ENCODE measurements at regions not wholly inside any gene's neighbourhood (a gene's known extent, or its start where the extent isn't known, plus 50 kb on each side); places are given as distances from the start of the nearest gene placed in this dataset.

- H3K4me3 ChIP-seq (replicated peaks in 1 of 3; ENCODE audit: insufficient read depth in 1 of 3, low read depth in 2 of 3, low read length in 3 of 3) = no peak overlapping the region
- H3K27ac ChIP-seq (ENCODE audit: extremely low read length, insufficient read depth, low read length) = no peak overlapping the region
- TF ChIP-seq CEBPZ (IDR thresholded peaks at IDR 0.05; ENCODE audit: low read length) = no peak
- no peak for TF ChIP-seq ZNF451 (CRISPR knock-in tag; IDR thresholded peaks at IDR 0.05)
- TF ChIP-seq FLYWCH1 (CRISPR knock-in tag; IDR thresholded peaks at IDR 0.05) = no peak
- no peak for TF ChIP-seq IKZF4 (CRISPR knock-in tag; IDR thresholded peaks at IDR 0.05; ENCODE audit: borderline replicate concordance, low read depth, not compliant biosample characterization)
- no peak for TF ChIP-seq ZNF101 (CRISPR knock-in tag; IDR thresholded peaks at IDR 0.05; ENCODE audit: borderline replicate concordance, low read depth)
- POLR2A ChIA-PET = no interaction called here
- no peaks in the 10 kb centered on the region for H3K27me3 ChIP-seq (ENCODE audit: control insufficient read depth in 1 of 2, insufficient read depth in 2 of 2, low read length in 2 of 2)
- no peaks in the 10 kb centered on the region for H3K4me1 ChIP-seq (ENCODE audit: insufficient read depth, low read length)
- in situ Hi-C loops (cut with HindIII; ENCODE audit: extremely low pct_ligation_motif_present, low pct_unique_long_range_greater_than_20kb) = no loop called here
- no peaks in the 10 kb centered on the region for H3K79me2 ChIP-seq (ENCODE audit: insufficient read depth, low read length)
- no peak overlapping the region for H2AFZ ChIP-seq (ENCODE audit: low read length)
- CTCF ChIA-PET (ENCODE audit: low intra/inter-chr PET ratio, low total read pairs) = no interaction called here
- H4K20me1 ChIP-seq (ENCODE audit: insufficient read depth, low read length) = no peaks in the 10 kb centered on the region
- DNase-seq (ENCODE audit: low spot score) = no peak
- no peak overlapping the region for H3K4me2 ChIP-seq (ENCODE audit: low read depth, low read length)
- no peak overlapping the region for H3K9ac ChIP-seq (ENCODE audit: insufficient read depth, low read depth, low read length)
- intact Hi-C loops (cut with micrococcal nuclease; ENCODE audit: unreplicated experiment) = no loop called here
- no peak for ATAC-seq
- BruUV-seq (replicated peaks) = no TSS peak
- no peak for FAIRE-seq
- no peaks in the 10 kb centered on the region for H3K36me3 ChIP-seq (replicated peaks in 1 of 2; ENCODE audit: control insufficient read depth in 1 of 2, insufficient read depth in 2 of 2, low read length in 2 of 2)
- H3K9me3 ChIP-seq (ENCODE audit: low read length) = peaks cover 5% of the 10 kb centered on the region; the same call in 1 of the 2 replicates
Observed at GRCh38 chr1:95983831-95984230, 737.8 kb upstream of the PTBP2 start.

- FAIRE-seq (no peak), DNase-seq (ENCODE audit: low spot score) (no peak), ATAC-seq (no peak)
- H2AFZ ChIP-seq (ENCODE audit: low read length) = no peak overlapping the region
- H3K9ac ChIP-seq (ENCODE audit: insufficient read depth, low read depth, low read length) = no peak overlapping the region
- no peaks in the 10 kb centered on the region for H3K36me3 ChIP-seq (replicated peaks in 1 of 2; ENCODE audit: control insufficient read depth in 1 of 2, insufficient read depth in 2 of 2, low read length in 2 of 2)
- 4% methylated on average over 1 of the region's 1 CpG for WGBS (ENCODE audit: low lambda C conversion rate)
- H4K20me1 ChIP-seq (ENCODE audit: insufficient read depth, low read length) = no peaks in the 10 kb centered on the region
- in situ Hi-C loops (cut with HindIII; ENCODE audit: extremely low pct_ligation_motif_present, low pct_unique_long_range_greater_than_20kb) (no loop called here), intact Hi-C loops (cut with micrococcal nuclease; ENCODE audit: unreplicated experiment) (no loop called here)
- H3K9me3 ChIP-seq (ENCODE audit: low read length) = peaks cover 5% of the 10 kb centered on the region; the same call in 1 of the 2 replicates
- BruUV-seq (replicated peaks) = no TSS peak
- no peak overlapping the region for H3K27ac ChIP-seq (ENCODE audit: extremely low read length, insufficient read depth, low read length)
- no peaks in the 10 kb centered on the region for H3K79me2 ChIP-seq (ENCODE audit: insufficient read depth, low read length)
- POLR2A ChIA-PET = no interaction called here
- CTCF ChIA-PET (ENCODE audit: low intra/inter-chr PET ratio, low total read pairs) = no interaction called here
- H3K4me1 ChIP-seq (ENCODE audit: insufficient read depth, low read length) = no peaks in the 10 kb centered on the region
- no peak overlapping the region for H3K4me2 ChIP-seq (ENCODE audit: low read depth, low read length)
- H3K4me3 ChIP-seq (replicated peaks in 1 of 3; ENCODE audit: insufficient read depth in 1 of 3, low read depth in 2 of 3, low read length in 3 of 3) = no peak overlapping the region
- no peaks in the 10 kb centered on the region for H3K27me3 ChIP-seq (ENCODE audit: control insufficient read depth in 1 of 2, insufficient read depth in 2 of 2, low read length in 2 of 2)
- TF ChIP-seq ZBTB4 (CRISPR knock-in tag; IDR thresholded peaks at IDR 0.05; ENCODE audit: borderline replicate concordance) (no peak), RARA (CRISPR knock-in tag; IDR thresholded peaks at IDR 0.05) (no peak), ZNF333 (CRISPR knock-in tag; IDR thresholded peaks at IDR 0.05; ENCODE audit: borderline replicate concordance) (no peak), NR2F2 (IDR thresholded peaks at IDR 0.05; ENCODE audit: borderline replicate concordance, low read depth) (no peak)
Observed at GRCh38 chr1:95984798-95985374, 736.7 kb upstream of the PTBP2 start.
